HG03196 (cell line): ENCODE measurements at regions not wholly inside any gene's neighbourhood (a gene's known extent, or its start where the extent isn't known, plus 50 kb on each side); places are given as distances from the start of the nearest gene placed in this dataset.

Experiments
- ATAC-seq: cut with Tn5 transposase; IDR thresholded peaks from one replicate; pipeline ENCODE4 v1.9.1; 2021; ENCODE audit not compliant: unreplicated experiment

- no peak for ATAC-seq
Measured at GRCh38 chr1:14476170-14476955, 122.1 kb upstream of the KAZN start.

- ATAC-seq = no peak
Measured at GRCh38 chr1:14478120-14478519, 120.4 kb upstream of the KAZN start.

- ATAC-seq = no peak
Measured at GRCh38 chr1:14479865-14480264, 118.6 kb upstream of the KAZN start.

- no peak for ATAC-seq
Measured at GRCh38 chr1:14482784-14483450, 115.6 kb upstream of the KAZN start.

GRCh38 chr1:14485285-14485684, 113.2 kb upstream of the KAZN start:
- no peak for ATAC-seq

GRCh38 chr1:14486401-14487201, 111.9 kb upstream of the KAZN start:
- no peak for ATAC-seq

GRCh38 chr1:14487671-14488070, 110.8 kb upstream of the KAZN start:
- ATAC-seq = no peak

- ATAC-seq = no peak
Measured at GRCh38 chr1:14494911-14495310, 103.6 kb upstream of the KAZN start.

GRCh38 chr1:14495381-14495780, 103.1 kb upstream of the KAZN start:
- no peak for ATAC-seq

GRCh38 chr1:14495996-14496395, 102.5 kb upstream of the KAZN start:
- no peak for ATAC-seq

- ATAC-seq = no peak
Measured at GRCh38 chr1:14498839-14499238, 99.6 kb upstream of the KAZN start.

GRCh38 chr1:14499312-14500040, 99.0 kb upstream of the KAZN start:
- ATAC-seq = no peak

- ATAC-seq = no peak
Measured at GRCh38 chr1:14500041-14500440, 98.4 kb upstream of the KAZN start.

- ATAC-seq = no peak
Measured at GRCh38 chr1:14500912-14501311, 97.6 kb upstream of the KAZN start.

GRCh38 chr1:14504517-14504916, 94.0 kb upstream of the KAZN start:
- ATAC-seq = no peak

- ATAC-seq = no peak
Measured at GRCh38 chr1:14506471-14507255, 91.8 kb upstream of the KAZN start.

- no peak for ATAC-seq
Measured at GRCh38 chr1:14507262-14507661, 91.2 kb upstream of the KAZN start.

GRCh38 chr1:14508613-14509012, 89.9 kb upstream of the KAZN start:
- no peak for ATAC-seq

- ATAC-seq = no peak
Measured at GRCh38 chr1:14511166-14511680, 87.3 kb upstream of the KAZN start.
